GM12873 (cell line): ENCODE measurements at regions not wholly inside any gene's neighbourhood (a gene's known extent, or its start where the extent isn't known, plus 50 kb on each side); places are given as distances from the start of the nearest gene placed in this dataset.

Experiments used
- TF ChIP-seq, protein P1 (sequence below): IDR thresholded peaks from 2 replicates; pipeline ENCODE4 v1.5.1; 2012; ENCODE audit warnings: low read depth, mild to moderate bottlenecking, moderate library complexity, low read length, control low read depth; ENCODE audit not compliant: insufficient read depth; ENCODE audit errors: missing control alignments

DNA sequence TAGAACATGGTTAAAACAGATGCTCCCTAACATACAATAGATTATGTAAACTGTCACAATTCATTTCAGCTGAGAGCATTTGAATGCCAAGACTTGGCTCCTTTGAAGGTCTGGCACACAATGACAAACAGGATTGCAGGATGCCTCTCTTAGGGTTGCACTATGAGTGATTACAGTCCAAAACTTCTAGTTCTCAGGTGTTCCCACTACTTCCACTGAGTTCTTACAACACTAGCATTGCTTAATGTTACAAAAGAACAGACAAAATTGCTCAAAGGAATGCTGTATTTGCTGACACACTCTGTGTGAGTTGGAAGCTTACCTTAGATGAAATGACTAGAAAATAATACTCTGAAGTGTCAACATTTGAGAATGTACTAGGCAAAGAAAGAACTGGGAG lies 2413.8 kb upstream of the RAG2 start:
- TF ChIP-seq, protein P1, sequence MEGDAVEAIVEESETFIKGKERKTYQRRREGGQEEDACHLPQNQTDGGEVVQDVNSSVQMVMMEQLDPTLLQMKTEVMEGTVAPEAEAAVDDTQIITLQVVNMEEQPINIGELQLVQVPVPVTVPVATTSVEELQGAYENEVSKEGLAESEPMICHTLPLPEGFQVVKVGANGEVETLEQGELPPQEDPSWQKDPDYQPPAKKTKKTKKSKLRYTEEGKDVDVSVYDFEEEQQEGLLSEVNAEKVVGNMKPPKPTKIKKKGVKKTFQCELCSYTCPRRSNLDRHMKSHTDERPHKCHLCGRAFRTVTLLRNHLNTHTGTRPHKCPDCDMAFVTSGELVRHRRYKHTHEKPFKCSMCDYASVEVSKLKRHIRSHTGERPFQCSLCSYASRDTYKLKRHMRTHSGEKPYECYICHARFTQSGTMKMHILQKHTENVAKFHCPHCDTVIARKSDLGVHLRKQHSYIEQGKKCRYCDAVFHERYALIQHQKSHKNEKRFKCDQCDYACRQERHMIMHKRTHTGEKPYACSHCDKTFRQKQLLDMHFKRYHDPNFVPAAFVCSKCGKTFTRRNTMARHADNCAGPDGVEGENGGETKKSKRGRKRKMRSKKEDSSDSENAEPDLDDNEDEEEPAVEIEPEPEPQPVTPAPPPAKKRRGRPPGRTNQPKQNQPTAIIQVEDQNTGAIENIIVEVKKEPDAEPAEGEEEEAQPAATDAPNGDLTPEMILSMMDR = no peak

DNA sequence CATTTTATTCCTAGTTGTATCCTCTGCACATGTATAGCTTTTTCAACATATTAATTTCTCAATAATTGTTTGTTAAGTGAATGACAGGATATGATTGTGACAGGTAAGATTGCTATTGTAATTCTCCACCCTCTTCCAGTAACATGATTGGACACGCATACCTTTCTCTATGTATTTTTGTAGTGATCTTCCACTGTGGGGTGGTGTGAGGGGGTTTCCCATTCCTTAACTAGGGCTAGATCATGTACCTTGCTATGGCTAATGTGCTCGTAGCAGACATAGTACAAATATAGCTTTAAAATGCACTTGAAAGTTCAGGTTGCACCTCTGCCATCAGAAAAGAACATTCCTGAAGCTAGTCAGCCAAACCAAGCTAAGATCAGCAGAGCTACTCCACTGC lies 2392.8 kb upstream of the RAG2 start:
- TF ChIP-seq, protein P1 = no peak

DNA sequence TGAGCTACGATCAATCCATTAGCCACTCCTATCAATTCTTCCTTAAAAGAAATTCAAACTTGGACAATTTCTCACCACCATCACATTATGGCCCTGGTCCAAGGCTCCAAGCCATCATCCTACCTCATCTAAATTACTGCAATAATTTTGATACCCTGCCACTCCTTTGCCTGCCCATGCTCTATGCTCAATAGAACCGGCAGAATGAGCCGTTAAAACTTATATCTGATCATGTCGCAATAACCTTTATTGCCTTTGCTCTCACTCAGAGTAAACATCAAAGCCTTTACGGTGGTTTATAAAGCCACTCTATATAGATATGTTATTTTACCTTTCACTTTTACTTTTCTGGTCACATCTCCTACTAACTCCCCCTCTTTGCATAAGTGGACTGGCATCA lies 2392.1 kb upstream of the RAG2 start:
- TF ChIP-seq, protein P1 = no peak

GRCh38 chr11:38988908-38989307 lies 2390.9 kb upstream of the RAG2 start:
- TF ChIP-seq, protein P1 = no peak

- TF ChIP-seq, protein P1 = no peak
Observed at GRCh38 chr11:38972220-38972619, 2374.2 kb upstream of the RAG2 start.

DNA sequence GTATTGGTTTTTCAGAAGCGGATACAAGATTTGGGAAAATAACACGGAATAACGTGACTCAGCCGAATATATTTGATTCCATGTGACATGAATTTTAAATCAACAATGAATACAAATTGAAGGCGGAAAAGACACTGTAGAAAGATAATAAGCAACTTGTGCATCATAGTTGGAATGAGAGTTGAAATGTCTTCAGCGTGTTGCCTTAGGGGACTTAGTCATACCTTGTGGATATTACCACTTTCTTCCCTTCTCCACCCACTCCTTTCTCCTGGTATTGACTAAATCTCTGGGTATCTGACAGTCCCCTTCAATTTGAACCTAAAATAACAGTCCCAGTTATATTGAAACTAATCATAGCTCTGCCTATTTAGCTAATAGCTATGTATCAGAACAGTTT lies 2373.1 kb upstream of the RAG2 start:
- TF ChIP-seq, protein P1 = no peak

- TF ChIP-seq, protein P1 = no peak
Observed at GRCh38 chr11:38968951-38969350, 2370.9 kb upstream of the RAG2 start.
